CD4-positive, alpha-beta T cell treated with Interleukin-17A for 4 hours (primary cell): ENCODE measurements at regions not wholly inside any gene's neighbourhood (a gene's known extent, or its start where the extent isn't known, plus 50 kb on each side); places are given as distances from the start of the nearest gene placed in this dataset.

Source experiments
- DNase-seq: peaks from one replicate; pipeline ENCODE4 v3.0.0-alpha.2; 2020; ENCODE audit warnings: mixed read lengths

DNA sequence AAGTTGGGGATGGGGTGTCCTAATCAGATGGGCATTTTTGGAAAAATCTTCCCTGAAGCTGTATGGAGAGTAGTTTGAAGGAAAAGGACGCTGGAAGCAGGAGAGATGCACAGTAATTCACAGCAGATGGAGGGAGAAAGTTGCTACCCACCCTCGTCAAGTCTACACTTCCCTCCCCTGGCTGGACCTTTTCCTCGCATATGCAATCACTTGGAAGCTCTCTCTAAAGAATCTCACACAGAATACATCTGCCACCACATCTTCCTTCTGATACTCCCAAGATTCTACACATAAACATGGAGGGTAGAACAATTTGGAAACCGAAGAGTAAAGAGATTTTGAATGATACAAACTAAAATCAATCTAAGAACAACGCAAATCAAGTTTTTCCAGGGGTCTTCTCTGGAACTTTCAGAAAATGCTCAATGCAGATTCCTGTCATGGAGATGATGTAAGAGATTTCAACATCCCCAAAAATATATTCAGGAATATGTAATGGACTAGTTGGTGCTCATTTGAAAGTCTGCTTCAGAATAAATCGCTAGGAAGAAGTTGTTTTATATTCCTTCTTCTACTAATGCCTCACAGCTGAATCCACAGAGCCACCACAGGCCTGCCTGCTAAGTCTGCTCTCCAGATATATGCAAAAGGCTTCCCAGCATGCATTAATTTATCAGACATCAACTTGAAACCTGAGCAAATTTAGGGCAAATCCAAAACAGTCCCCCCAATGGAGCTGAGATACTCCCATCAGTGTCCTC is 291.5 kb downstream of the LRATD1 start:
- no peak for DNase-seq

DNA sequence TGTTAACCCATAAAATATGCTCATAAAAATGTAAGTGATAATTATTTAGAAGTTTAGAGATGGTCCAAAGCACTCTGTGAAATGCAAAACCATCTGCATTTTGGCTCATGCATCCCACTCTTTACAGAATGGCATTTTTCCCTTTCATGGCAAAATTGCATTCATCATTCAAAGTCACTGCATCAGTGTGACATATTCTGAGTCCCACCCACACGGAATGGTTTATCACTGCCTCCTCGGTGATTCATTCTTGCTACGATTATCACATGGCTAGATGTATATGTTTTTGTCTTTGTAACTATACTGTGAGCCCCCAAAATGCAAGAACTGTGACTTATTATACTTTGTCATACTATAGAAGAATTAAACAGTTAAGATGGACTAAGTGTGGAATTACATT is 293.0 kb downstream of the LRATD1 start:
- no peak for DNase-seq

DNA sequence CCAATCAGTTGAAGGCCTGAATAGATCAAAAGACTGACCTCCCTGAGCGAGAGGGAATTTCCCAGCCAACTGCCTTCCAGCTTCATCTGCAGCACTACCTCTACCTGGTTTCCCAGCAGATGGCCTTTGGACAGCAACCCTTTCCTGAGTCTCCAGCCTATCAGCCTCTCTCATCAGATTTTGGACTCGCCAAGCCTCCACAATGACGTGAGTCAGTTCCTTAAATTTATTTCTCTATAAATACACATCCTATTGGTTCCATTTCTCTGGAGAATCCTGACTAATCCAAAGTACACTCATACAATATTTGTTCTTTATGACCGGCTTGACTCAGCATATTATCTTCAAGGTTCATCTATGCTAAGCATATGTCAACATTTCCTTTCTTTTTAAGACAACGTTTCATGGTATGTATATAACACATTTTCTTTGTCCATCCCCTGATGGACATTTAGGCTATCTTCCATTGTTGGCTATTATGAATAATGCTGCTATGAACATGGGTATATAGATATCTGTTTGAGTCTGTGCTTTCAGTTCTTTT is 294.6 kb downstream of the LRATD1 start:
- DNase-seq, result no peak

DNA sequence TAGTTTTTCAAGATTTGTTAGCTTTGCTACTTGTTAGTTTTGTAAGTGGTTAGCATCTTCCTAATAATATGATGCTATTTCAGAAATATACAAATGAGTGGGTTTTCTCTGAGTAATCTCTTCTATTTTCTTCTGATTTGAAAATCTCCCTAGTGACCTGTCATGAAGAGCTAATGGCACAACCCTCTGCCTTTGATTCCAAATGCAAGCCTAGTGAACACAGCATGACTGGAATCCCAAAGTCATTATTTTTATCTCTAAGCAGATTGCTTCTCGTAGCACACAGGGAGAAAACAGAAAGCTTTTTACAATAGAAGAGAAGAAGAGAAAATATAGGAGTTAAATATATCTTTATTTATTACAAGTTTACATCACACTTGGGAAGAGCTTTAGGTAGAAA is 295.5 kb downstream of the LRATD1 start:
- no peak for DNase-seq

DNA sequence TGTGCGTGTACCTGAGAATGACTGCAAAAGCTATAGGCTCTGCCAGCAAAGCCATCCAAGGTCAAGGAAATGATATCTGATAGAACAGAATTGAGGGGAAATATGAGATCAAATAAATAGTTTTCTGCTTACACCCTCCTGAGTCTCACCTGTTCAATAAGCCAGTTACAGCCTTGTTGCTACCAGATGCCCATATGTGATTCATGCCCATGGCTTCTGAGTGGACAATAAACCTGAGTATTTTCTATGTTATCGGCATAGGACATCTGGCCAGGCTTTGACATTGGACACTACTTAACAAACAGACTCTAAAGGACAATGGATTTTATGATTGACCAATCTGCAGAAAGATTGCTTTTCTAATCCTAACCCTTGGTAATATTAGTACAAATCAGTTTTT is 297.9 kb downstream of the LRATD1 start:
- no peak for DNase-seq

DNA sequence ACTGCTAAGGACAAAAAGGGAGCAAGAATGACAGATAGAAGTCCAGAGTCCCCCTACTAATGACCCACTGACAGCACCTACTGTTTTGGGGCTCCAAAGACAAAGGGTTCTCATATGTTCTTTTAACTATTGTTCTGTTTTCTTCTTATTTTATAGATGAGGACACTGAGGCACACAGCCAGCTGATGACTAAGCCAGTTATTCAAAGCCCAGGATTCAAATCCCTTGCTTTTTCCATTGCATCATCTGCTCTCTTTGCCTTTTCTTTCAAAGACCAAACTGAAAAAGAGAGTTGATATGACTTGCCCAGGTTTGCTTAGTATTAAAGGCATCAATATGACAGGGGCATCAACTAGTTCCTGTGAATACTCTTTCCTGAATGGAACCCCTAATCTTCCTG is 299.8 kb downstream of the LRATD1 start:
- DNase-seq, result no peak

DNA sequence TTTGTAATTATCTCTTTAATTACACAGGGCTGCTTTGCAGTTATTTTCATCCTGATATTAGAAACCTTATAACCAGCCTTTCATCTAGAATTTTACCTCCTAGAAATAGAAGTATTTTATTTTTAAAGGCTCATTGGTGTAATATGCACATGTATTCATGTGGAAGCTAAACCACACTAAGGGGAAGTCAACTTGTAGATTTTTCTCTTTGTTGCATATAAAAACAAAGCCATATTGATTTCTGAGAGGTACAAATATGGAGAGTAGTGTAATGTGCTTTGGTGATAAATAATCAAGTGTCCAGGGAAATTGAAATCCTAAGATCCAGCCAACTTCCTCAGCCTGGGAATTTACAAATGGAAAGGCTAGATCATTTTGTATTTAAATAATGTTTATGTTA is 301.2 kb downstream of the LRATD1 start:
- DNase-seq, result no peak

DNA sequence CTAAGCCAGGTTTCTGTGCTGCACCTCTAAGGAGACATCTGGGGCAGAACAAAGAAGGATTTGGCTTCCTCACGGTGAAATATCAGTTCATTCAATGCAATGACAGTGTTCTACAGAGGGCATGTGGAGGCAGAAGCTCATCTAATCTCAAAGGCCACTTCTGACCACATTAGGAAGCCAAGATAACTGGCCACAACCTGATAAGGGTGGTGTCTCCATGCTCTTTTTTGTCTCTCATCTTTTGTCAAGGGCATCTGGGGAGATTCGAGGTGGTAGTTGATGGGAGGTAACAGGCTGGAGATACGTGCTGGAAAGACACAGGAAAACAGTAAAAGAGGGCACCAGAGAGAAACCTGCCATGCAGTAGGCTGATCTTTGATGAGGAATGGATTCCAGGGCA is 303.9 kb downstream of the LRATD1 start:
- no peak for DNase-seq

DNA sequence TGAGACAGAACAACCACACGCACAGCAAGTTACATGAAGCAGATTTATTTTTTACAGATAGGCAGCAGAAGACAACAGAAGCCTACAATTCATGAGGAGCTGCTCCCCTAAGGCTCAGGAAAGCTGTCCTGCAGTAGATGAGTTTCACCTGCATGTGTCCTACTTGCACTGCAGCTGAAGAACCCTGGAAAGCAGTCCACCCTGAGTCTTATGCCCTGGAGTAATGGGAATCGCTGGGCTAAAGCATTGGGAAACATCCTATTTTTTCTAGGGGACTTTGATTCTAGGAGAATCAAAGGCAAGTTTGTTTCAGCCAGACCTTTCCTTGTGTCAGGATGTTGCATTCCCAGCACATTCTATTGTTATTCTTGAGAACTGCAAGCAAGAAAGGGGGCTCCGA is 304.8 kb downstream of the LRATD1 start:
- DNase-seq, result no peak

DNA sequence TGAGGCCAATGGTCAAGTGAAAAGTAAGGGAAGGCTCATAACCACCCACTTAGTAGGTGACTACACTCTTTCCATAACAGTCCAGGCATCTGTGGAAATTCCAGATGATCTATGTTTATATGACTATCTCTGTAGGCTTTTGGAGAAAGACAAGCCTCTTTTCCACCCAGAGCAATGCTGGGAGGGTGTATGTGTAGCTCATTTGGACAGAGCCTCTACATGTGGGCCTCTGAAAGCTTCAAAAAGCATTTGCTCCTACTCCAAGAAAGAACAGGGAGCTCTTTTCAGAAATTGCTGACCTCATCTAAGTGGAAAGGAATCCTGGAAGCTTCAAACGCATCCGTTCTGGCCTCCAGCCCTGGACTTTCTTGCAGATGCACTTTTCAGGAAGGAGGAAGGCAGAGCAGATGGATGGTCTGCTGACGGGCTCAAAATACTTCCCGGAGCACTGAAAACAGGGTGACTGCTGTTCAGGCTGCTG is 308.7 kb downstream of the LRATD1 start:
- DNase-seq, result no peak

DNA sequence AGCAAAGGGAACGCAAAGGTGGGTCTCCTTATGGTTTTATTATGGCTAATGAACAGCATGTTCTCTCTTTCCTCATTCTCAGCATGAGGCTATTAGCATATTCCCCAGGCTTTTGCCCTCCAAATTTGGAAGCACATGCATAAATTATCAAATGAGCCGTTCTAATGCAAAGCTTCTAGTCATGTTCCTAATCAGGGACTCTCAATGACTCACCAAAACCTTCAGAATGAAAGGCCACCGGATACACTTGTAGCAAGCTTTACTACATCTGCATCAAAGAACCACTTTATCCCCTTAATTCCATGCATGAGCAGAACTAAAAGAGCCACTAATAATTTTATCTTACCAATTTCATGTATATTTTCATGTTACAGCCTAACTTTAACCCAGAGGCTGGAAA is 310.5 kb downstream of the LRATD1 start:
- DNase-seq, result no peak

DNA sequence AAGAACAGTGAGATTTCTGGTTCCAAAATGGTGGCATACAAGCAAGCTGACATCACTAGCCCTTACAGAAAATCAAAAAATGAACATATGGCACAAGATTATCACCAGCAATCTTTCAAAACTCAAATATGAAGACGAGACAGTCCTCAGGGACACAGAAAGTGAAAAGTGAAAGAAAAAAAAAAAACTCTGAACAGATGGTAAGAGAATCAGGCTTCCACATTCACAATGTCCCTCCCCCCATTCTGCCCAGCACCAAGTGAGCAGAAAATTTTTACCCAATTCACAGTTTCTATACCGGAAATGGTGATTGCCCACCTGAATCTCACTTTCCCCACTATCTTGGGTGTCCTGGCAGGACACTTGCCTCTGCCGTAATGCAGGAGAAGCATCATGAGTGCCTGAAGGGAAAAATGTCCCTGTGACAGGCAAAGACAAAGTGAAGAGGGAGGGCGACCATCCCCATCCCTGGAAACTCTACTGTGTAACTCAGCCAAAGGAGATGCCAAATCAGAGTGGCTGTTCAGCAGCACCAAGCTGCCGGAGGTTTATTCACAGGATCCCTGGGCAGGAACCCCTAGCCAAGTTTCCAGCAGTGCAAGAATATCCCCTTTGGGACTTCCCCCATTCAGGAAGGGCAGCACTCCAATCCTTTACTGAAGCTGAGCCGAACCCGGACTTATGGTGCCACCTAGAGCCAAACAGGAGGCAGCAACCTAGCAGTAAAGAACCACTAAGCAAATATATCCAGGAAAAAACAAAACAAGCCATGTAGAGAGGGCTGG is 312.2 kb downstream of the LRATD1 start:
- DNase-seq, result no peak

DNA sequence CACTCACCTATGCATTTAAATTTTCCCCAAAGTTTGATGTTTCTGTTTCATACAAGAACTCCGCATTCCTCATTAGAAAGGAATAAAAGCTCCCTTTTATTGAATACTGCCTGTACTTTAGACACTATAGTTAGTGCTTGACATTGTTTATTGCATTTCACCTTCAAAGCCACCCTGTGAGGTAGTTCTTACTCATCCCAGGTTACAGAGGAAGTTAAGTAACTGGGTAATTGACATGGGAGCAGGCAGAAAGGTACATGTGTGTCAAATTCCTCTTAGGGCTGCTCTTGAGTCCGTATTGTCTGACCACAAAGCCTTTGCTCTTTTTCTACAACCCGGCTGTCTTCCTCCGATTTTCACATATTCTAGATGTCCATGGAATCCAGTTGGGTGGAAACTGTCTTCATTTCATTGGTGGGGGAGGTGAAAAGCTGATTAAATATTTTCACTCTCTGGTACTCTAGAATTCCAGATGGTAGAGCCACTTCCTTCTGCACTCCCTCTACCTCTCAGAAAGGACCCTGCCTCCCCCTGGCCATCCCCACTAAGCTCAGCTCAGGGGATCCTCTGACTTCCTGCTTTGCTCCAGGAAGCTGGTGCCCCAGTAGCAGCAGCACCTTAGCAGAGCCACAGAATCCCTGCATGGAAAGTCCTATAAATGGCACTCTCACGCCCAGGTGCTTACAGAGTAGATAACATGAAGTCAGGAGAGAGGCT is 319.2 kb downstream of the LRATD1 start:
- no peak for DNase-seq

DNA sequence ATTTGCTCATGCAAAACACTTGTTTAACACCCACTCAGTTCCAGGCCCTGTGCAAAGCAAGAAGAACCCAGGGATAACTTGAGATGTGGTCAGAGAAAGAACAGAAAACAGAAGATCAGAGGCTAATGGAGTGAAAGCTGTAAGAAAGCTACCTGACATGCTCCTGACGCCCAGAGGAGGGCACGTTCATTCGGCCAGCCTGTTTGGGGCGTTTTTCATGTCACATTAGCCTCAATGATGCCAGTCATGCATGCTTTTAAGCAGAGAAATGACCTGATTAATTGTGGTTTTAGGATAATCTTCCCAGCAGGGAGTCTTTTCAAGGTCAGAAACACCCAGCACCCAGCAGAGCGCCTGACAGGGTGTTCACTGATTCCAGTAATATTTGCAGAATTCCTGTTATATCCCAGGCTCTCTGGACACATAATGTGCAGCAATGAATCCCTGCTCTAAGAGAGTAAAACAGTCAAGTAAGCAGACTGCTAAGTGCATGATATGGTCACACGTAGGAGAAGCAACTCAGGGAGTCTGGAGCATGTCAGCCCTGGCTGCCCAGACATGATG is 320.0 kb downstream of the LRATD1 start:
- DNase-seq, result no peak

DNA sequence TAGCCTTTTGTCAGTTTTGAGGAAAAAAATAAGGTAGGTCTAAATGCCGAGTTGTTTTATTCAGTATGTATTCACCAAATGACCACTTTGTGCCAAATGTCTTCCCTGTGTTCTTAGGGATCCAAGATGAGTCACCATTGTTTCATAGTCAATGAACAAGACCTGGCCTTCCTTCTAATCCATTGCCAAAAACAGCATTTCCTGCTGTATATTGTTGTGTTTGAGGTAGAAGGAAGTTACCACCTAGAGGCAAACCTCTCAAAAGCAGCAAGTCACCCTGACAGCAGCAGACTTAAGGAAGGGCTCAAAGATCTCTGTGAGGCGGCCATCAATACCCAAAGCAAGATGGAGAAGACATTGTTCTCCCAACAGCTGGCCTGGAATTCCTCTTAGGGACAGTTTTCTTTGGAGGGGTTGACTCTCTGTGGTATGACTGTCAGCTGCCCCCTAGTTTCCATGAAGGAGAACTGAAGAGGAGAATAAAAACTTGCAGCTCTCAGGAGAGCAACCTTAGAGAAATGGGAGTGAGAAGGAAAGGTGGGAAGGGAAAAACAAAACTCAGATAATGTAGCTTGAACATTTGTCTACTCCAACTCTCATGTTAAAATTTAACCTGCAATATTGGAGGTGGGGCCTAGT is 328.3 kb downstream of the LRATD1 start:
- no peak for DNase-seq

DNA sequence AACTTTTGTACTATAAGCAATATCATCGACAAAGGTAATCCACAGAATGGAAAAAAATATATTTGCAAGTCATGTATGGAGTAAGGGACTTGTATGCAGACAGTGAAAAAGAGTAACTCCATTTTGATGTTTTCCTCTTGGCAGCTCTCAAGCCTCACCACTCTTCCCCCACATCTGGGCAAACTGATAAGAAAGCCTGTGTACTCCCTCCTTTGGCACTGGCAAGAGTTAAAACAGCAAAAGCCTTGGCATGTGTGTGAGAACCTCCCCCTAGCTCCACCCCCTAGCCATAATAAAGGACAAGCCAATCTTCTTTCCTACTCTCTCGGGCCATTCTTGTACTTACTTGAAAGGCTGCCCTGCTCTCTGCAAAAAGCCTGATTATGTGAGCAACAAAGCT is 335.2 kb downstream of the LRATD1 start:
- no peak for DNase-seq

DNA sequence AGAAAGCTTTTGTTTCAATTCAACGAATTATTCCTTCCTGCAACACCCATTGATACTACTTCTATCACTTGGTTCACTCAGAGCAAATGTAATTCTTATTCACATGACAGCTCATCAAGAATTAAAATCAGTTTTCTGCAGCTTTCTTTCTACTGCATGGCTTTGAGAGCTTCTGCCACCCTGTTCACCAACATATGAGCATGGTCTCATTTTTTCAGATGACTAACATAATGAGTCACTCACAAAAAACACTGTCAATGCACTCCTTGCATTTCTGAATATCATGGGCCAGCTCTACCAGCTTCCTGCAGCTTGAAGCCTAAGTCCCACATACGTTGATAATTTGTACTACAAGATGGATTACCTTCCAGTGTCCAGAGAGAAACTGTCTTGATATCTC is 342.9 kb downstream of the LRATD1 start:
- DNase-seq, result no peak

DNA sequence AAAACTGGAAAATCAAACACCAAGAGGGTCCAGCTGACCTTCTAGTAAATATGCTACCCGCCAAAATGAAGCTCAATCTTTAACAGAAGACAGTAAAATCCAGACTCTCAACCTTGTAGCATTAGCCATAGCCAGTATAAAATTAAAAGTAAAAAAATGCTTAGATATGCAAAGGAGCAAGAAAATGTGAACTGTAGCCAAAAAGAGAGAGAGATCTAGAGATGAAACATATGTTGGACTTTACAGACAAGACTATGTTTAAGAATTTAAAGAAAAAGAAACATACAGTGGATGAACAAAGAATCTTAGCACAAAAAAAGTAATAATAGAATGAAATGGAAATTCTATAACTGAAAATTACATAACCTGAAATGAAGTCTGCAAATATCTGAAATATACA is 344.5 kb downstream of the LRATD1 start:
- no peak for DNase-seq

DNA sequence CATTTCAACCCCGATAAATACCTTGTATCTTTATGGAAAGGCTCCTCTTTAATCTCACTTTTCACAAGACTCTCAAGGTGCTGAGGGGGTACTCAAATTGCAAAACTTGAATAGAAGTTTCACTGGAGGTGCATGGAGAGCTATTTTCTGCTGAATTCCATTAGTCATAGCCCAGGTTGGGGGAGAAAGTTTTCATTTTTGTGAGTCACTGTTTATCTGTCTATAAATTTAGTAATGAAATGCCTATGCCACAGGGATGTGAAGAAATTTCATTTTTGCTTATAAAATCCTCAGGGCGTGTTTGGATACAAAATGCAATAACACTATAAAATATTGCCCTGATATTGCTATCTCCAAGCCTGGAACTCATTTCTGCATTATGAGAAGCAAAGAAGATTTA is 346.3 kb downstream of the LRATD1 start:
- DNase-seq, result no peak

DNA sequence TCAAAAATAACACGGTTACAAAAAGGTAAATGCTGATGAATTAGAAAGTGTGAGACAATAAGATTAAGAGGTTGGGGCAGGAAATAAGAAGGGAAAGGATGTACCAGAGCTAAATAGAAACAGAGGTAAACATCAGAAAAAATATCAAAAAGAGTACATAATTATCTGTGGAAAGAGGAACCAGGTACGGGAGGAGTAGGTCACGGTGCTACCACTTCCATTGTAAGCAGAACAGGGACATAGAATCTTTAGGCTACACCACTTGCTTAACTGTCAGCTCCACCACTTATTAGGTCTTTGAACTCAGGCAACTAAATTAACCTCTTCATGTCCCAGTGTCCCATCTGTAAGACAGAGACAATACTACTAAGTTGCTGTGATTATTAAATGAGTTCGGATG is 350.3 kb downstream of the LRATD1 start:
- no peak for DNase-seq

DNA sequence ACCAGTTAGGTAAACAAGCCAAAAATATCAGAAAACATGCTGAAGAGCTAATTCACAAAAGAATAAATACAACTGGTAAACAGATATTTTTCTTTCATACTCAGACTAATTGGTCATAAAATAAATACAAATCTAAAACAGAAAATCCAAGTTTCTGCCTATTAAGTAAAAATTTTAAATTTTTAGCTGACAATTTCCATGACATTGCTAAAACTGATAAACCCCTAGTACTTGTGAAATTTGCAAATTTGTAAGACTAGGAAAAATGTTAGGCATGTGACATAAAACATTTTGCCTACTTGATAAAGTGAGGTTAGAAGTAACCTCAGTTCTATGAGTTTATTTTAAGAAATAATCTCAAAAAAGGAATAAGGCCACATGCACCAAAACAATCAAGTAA is 356.1 kb downstream of the LRATD1 start:
- no peak for DNase-seq

DNA sequence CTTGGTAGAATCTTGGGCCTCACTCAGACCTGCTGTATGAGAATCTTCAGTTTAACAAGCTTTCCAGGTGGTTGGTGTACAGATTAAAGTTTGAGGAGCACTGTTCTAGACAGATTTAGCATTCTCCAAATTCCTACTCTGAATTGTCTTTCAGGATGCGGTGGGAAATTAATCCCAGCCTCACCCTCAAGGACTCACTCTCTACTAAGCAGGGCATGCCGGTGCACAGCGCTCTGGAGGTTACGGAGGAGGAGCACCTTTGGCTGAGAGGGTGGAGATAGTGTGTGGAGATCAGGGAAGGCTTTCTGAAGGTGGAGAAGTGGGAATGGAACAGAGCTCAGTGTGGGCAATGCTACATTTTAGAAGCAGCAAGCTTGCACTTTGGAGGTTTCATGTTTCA is 359.2 kb downstream of the LRATD1 start:
- DNase-seq, result no peak

DNA sequence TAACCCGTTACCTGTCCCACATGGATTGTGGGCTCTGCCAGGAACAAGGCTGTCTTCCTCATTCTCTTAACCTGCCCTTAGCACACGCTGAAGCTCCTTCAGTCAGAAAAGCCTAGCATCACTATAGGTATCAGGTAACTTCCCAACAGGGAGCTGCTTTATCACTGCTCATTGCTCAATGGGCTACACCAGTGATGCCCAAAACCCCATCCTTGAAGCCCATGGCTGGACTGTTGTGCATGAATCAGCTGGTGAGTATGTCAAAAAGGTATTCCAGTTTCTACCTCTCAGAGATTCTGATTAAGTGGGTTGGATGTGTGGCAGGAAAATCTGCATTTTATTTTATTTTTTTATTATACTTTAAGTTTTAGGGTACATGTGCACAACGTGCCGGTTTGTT is 362.2 kb downstream of the LRATD1 start:
- DNase-seq, result no peak
